ENCODE measurements at regions not wholly inside any gene's neighbourhood (a gene's known extent, or its start where the extent isn't known, plus 50 kb on each side); places are given as distances from the start of the nearest gene placed in this dataset.

- no peak for DNase-seq (ENCODE audit: low read depth in 2 of 2)
Measured at GRCh38 chr10:29163746-29164145, 125.1 kb upstream of the LYZL1 start.

DNA sequence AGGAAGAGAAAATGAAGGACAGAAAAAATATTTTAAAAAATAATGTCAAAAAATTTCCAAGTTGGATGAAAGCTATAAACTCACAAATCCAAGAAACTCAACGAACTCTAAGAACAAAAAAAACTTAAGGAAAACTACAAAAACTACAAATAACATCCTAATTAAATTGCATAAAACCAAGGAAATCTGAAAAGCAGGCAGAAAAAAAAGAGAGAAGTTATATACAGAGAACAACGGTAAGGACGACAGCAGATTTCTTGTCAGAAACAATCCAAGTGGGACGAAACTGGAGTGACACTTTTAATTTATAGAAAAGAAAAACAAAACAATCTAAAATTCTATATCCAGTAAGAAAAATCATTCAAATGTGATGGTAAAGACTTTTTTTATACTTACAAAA lies 122.2 kb upstream of the LYZL1 start:
- no peak for DNase-seq (ENCODE audit: low read depth in 2 of 2)

DNA sequence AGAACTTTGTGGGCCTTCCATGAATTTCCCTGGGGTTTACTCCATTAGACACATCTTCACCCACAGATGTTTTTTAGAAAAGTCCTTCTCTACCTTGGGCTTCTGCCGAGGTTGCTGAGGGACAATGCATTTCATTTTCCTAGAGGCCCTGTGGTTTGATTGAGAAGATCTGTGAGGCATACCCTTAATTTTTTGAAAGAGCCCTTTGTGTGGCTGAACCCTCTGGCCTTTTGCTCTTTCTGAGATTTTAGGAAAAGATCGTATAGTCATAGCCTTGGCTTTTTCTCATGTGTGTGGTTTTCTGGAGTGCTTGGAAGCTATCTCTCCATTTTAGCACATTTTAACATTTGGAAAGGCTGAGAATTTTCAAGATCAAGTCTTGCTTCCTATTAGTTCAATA lies 119.8 kb upstream of the LYZL1 start:
- no peak for DNase-seq (ENCODE audit: low read depth in 2 of 2)

- no peak for DNase-seq (ENCODE audit: low read depth in 2 of 2)
Measured at GRCh38 chr10:29171717-29172116, 117.2 kb upstream of the LYZL1 start.

DNA sequence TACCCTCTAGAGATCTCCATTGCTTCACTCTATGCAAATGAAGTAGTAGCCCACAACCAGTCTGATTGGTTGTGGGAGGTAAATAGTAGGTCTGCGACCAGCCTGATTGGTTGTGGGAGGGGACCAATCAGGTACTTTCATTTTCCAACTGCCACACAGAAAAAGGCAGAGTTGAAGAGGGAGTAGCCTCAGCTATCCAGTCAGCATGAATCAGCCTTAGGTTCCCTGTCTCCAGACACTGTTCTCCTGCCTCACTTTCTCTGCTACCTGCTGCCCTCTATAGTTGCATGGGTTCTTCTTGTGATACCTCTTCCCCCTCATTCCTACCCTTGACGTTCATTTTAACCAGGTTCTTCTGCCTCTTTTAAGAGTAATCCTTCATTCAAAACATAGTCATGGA lies 114.5 kb upstream of the LYZL1 start:
- no peak for DNase-seq (ENCODE audit: low read depth in 2 of 2)

DNA sequence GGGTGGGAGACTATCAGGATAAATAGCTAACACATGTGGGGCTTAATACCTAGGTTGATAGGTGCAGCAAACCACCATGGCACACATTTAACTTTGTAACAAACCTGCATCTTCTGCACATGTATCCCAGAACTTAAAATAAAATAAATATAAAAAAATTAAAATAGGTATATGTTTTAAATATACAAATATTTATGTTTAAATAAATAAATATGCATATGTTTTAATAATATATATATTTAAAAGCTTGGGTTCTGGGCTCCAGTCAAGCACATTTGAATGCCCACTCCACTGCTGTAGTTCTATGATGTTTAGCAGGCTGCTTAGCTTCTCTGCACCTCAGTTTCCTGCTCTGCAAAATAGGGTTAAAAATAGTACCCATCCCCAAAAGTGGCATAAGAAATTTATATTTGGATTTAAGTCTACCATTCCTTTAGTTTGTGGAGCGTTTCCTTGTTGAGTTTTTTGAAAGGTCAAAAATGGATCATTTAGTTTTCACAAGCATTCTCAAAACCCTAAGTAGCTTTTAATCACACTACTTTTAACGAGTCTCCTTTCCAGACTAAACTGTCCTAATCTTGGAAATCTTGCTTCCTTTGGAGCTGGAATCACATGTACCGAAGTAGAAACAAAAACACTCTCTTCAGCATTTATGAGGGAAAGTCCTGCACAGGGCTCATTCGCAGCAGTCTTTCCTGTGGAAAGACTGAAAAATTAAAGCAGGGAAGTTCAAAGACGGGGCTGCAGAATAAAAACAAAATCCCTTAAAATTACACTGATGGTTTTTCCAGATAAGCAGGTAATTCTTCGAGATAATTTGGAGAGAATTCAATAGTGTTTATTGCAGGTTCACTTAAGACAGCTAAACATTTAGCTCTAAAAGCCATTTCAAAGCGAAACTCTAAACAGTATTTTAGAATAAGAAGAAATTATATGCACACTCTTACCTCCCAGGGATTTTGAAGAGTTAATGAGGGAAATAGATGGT lies 111.7 kb upstream of the LYZL1 start:
- no peak for DNase-seq (ENCODE audit: low read depth in 2 of 2)

DNA sequence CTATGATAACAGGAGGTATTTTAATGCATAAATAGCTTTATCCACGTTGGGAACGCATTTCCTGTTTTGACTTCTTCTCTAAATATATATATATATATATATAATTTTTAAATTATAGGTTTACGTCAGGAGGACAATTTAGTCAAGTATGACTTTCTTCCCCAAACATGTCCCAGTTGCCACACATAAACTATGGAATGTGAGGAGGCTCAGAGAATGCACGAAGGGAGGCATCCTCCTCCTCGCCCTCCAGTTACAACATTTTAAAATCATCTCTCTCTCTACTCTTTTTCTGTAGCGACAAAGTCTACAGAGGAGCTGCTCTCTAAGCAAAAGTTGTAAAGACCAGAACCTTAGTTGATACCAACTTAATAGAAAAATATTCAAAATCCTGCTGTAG lies 106.9 kb upstream of the LYZL1 start:
- DNase-seq (ENCODE audit: low read depth in 2 of 2), result no peak

DNA sequence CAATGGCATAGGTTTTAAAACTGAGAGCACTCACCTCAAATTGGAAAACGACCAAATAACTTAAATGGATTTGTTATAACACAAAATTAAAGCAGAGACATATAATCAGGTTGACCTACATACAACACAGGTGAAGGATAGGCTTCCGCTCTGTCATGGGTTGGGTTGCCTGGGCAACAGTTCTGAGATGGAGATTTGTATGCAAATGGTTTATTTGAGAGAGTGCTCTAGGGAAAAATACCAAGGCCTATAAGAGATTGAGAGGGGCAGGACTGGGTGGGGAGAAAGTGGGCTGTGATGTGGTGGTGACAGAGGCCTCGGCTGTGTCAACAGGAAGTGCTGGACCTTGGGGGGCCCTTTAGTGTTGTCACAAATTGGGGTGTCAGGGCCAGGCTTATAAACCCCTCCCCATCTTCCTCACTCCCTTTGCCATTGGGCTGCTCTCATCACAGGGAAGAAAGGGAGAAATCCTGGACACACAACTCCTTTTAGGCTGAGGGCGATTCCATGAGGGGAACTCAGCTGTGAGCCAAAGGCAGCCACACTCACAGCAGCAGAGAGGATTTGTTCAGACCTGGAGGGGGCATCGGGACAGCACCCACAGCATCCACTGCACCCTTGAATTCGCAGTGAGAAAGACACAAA lies 105.4 kb upstream of the LYZL1 start:
- no peak for DNase-seq (ENCODE audit: low read depth in 2 of 2)

DNA sequence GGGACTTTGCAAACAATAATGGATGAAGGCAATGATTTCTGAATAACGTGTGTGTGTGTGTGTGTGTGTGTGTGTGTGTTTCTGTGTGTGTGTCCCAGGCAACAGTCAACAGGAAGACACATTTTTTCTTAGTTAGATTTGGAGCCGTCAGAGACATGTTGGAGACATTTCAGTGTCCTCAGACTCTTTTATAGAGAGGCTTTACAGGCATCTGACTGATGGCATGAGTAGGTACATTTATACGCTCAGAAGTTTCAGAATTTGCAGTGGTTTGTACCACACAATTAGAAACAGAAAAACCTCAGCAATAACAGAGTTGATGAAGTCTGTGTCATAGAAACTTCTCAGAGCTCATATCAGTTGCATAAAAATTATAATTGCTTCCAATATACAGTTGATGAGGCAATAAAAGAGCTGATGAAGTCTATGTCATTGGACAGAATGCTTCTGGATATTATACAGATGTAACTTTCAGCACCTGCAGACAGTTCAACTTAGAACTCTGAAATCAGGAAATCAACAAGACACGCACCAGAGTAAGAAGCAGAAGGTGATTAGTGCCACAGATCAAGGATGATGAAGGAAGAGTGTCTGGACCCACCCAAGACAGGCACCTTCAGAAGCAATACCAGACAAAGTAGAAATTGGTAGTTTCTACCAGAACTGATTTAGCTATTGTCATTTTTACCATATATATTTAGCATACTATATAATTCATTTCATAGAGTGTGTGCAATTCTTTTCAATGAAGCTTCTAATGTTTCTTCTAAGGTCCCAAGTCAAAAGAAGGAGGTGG lies 104.5 kb upstream of the LYZL1 start:
- no peak for DNase-seq (ENCODE audit: low read depth in 2 of 2)

DNA sequence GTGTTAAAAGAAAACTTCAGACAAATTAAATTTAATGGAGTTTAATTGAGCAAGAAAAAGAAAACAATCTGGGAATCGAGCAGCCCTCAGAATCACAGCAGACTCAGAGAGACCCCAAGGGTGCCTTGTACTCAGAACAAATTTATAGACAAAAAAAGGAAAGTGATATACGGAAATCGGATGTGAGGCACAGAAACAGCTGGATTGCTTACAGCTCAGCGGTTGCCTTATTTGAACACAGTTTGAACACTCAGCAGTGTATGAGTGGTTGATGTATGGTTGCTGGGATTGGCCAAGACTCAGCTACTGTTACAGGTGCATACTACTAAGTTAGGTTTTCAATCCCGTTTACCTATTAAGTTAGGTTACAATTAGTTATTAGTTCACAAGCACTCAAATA lies 103.8 kb upstream of the LYZL1 start:
- no peak for DNase-seq (ENCODE audit: low read depth in 2 of 2)

DNA sequence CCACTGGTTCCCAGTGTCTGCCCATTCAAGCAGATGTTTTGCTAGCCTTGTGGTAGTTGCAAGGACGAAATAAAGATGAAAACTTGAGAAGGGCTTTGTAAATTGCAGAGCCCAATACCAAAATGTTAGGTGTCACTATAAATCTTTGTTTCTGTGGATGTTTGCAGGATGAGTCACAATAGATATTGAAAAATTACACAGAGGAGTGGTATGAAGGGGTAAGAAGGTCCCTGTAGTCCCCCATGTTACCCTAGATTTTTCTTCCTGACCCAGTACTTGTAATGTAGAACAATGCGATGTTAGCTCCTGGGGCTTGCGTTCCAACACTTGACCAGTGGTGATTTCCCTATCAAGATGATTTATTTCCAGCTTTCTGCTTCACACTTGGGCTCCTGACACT lies 102.6 kb upstream of the LYZL1 start:
- DNase-seq (ENCODE audit: low read depth in 2 of 2), result no peak

DNA sequence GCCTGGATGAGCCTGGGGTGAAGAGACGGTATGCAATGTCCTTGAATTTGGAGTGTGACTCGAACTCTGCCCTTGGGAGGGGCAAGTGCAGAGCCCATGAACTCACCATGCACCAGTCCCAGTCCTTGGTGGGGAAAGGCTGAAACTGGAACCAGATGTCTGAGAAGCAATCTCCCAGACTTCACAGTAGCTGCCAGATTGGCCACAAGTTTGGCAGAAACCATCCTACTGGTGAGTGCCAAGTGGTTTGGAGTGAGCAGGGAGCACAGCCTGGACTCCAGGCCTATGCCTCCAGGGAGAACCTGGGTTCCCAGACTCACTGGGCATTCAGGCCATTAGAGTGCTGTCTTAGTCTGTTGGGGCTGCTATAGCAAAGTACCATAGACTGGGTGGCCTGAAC lies 99.6 kb upstream of the LYZL1 start:
- DNase-seq (ENCODE audit: low read depth in 2 of 2), result no peak

DNA sequence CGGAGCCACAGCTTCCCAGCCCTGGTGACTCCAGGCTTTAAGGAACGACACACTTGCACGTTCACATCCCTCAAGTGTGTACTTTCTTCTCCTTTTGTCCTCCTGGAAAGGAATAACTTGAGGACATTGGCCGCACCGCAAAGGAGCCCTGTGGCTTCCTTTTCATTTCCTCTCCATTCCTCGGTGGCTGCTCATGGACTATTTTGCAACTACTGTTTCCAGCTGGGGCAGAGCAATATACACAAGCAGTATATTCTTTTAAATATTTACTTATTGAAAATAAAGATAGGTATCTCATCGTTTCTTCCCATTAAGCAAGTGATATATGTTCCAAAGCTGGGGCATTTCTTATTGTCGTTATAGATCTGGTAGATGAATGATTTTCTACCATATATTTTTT lies 97.2 kb upstream of the LYZL1 start:
- no peak for DNase-seq (ENCODE audit: low read depth in 2 of 2)

DNA sequence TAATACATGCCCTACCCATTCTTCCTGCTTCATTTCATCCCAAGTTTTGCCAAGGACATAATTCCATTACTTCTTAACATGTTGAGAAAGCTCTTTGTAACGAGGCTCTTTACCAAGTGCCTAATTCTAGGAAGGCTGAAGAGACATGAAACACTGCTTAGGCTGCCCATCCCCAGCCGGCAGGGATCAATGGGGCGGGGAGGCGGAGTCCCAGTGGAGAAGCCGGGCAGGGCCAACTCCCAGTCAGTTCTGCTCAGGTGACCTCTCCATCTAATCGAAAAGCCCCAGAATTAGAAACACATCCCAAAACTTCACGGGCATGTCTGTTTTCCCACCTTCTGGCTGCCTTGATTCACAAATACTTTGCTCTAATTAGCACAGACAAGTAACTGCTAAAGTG lies 89.5 kb upstream of the LYZL1 start:
- DNase-seq (ENCODE audit: low read depth in 2 of 2), result no peak

GRCh38 chr10:29199941-29200679 lies 88.8 kb upstream of the LYZL1 start:
- DNase-seq (ENCODE audit: low read depth in 2 of 2), result no peak

DNA sequence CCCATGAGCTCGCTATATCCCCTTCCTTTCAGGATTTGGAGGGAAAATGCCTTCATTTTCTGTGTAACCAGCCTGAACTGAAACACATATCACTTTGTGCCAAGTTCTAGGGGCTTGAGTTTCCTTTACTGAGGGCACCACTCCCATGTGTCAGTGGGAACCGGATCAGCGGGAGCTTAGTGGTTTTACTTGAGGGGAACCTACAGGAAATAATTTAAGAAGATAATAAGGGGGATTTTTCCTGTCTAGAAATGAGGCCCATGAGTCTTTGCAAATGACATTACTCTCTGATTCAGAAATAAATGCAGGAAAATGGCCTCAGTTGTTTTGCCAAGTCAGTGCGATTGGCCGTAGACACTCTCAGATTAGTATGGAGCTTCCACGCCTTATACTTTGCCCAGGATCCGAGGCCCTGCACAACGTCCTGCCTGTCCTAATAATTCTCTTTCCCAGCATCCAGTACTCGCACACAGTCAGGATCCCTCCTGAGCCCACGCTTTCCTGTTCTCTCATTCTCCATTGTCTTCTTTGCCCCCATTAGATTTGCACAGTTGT lies 86.4 kb upstream of the LYZL1 start:
- no peak for DNase-seq (ENCODE audit: low read depth in 2 of 2)

- no peak for DNase-seq (ENCODE audit: low read depth in 2 of 2)
Measured at GRCh38 chr10:29203432-29203831, 85.4 kb upstream of the LYZL1 start.

DNA sequence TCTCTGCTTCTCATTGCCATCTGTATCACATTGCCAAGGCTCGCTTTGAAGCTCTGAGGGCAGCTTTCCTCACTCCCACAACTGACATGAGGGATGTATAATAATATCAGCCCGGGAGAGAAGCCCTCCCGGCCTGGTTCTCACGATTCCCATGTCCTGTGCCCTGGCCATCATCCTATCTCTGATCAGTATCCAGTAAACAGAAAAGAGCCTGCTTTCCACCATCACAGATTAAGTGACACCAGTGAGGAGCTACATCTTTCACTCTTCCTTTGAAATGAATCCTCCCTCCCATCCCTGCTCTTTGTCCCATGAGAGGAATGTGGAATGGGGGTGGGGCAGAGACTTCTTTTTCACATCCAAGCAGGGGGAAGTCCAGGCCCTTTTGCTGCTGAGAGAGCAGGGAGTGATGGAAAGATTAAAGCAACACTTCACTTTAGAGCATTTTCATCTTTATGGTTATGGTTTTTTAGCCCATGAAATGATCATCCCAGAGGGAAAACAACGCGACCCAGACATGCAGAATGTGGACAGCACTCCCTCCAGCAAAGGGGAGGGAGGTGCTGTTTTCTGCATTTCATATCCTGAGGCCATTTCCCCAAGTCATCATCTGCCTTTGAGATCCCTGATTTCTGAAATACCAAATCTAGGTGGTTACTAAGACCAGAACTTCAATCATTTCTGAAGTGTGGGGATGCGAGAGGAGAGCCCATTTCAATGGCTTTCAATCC lies 84.6 kb upstream of the LYZL1 start:
- DNase-seq (ENCODE audit: low read depth in 2 of 2), result no peak

DNA sequence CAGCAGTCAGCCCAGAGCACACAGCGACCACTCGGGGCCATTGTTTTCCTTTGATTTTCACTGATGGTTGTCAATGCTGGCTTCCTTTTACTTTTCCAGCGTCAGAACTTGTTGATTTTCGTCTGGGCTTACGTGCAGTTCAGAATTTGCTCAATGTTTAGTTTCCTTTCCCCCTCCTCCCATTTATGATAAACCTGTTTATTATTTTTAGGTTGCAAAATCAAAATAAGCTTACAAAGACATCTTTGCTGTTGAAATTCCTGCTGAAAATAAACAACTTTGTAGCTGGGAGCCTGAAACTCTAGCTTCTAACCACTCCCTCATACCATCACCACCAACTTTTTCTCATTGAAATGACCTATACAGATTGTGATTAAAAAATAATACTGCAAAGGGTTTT lies 83.1 kb upstream of the LYZL1 start:
- no peak for DNase-seq (ENCODE audit: low read depth in 2 of 2)

DNA sequence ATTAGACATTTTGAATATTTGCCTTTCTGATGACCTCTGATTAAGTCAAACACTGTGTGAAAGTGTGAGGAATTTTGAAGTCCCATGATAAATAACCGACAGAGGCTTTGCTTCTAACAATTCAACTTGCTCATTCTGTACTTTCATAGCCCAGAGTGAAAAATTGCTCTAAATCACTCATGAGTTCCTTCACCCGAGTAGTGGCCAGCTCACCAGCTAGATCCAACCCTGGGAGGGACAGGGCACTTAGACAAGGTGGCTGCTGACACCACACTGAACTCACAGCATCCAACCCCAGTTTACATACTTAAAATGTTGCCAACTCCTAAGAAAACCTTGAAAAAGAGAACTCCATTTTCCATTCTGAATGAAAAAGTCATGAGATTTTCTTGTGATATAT lies 80.0 kb upstream of the LYZL1 start:
- DNase-seq (ENCODE audit: low read depth in 2 of 2), result no peak

DNA sequence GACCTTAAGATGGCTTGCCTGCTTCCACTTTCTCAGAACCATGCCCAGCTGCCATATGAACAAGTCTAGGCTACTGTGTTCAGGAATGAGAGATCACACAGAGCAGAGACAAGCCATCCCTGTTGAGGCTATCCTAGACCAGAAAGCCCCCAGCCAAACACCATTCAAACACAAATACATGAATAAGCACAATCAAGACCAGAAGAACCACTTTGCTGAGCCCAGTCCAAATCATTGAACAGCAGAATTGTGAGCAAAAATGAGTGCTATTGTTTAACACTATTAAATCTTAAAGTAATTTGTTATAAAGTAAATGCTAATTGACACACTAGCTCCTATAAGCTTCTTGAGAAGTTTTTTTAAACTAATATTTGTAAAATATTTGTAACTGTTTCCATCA lies 79.0 kb upstream of the LYZL1 start:
- DNase-seq (ENCODE audit: low read depth in 2 of 2), result no peak
